ENCODE measurements at regions not wholly inside any gene's neighbourhood (a gene's known extent, or its start where the extent isn't known, plus 50 kb on each side); places are given as distances from the start of the nearest gene placed in this dataset.
A peak's percentile ranks its signal among the peaks of the same experiment; 100 is the strongest.
"Not testable (repeated sequence)": the region's sequence is repeated elsewhere in the genome, so short reads cannot be mapped to it uniquely, and the experiment has no call there.

DNA sequence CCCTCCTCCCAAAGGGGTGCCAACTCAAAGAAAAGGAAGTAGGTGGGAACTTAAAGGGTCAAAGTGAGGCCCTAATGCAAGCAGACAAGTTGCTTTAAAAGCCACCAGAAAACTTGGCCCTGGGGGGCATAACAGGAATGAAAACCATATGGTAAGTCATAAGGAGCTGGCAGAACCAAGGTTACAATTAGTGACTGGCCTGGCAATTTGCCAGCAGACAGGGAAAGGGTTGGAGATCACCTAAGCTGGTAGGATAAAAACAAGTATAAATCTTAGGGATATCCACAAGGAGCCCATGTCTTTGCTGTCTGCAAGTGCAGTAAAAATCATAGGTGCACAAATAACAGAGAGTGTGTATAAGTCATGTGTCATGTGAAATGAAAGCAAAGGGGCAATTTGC is 256.7 kb upstream of the LRRTM4 start:
- H3K4me3 ChIP-seq (ENCODE audit: low read length), result no peak overlapping the region
- TF ChIP-seq, protein P1, sequence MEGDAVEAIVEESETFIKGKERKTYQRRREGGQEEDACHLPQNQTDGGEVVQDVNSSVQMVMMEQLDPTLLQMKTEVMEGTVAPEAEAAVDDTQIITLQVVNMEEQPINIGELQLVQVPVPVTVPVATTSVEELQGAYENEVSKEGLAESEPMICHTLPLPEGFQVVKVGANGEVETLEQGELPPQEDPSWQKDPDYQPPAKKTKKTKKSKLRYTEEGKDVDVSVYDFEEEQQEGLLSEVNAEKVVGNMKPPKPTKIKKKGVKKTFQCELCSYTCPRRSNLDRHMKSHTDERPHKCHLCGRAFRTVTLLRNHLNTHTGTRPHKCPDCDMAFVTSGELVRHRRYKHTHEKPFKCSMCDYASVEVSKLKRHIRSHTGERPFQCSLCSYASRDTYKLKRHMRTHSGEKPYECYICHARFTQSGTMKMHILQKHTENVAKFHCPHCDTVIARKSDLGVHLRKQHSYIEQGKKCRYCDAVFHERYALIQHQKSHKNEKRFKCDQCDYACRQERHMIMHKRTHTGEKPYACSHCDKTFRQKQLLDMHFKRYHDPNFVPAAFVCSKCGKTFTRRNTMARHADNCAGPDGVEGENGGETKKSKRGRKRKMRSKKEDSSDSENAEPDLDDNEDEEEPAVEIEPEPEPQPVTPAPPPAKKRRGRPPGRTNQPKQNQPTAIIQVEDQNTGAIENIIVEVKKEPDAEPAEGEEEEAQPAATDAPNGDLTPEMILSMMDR (conservative IDR thresholded peaks at IDR 0.05; ENCODE audit: low read depth, low read length), result no peak
- no peak for DNase-seq (ENCODE audit: low read depth)

DNA sequence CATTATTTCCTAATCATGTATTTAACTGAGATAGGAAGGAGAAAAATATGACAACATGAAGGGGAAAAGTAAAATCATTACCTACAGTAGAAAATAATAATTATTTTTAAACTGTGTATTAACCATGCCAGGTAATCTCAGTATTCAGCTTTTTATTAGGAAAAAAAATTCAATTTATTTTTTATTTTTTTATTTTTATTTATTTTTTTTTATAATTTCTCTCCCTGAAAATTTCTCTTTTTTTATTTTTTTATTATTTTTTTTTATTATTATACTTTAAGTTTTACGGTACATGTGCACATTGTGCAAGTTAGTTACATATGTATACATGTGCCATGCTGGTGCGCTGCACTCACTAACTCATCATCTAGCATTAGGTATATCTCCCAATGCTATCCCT is 271.3 kb upstream of the LRRTM4 start:
- not testable (repeated sequence) for DNase-seq (ENCODE audit: low read depth); H3K4me3 ChIP-seq (ENCODE audit: low read length)

DNA sequence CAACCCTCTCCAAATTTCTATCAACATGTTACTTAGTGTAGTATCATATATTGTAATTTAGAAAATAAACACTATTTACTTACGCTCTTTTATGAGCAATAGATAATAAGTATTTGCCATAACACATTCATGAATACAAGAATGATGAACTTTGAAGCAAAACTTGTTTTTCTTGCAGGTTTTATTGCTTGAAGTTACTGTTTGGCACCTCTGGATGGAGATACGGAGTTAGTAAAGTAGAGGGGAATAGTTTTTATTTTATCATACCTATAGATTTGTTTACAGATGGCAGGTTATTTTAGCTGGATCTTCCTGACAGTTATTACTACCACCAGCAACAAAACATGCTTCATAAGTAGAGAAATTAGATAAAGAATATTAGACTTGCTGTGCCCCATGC is 274.2 kb upstream of the LRRTM4 start:
- no peak for DNase-seq (ENCODE audit: low read depth)
- H3K4me3 ChIP-seq (ENCODE audit: low read length), result no peak overlapping the region
- TF ChIP-seq, protein P1 (conservative IDR thresholded peaks at IDR 0.05; ENCODE audit: low read depth, low read length), result no peak

DNA sequence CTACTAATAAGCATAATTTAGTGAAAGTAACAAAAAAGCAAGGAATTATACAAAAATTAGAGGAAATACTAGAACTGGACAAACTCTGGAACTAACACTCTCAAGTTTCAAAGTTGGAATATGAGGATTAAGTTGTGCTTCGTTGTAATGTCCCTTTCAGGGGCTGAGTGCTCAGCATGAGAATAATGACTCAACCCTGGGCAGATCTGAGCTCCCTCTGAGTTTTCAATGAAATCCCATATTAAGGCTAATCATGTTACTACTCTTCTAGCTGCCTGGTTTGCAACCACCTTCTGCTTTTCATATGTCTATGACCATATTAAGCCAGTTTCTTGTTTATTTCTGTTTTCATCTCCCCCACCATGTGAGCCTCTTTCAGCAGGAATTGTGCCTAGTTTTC is 274.9 kb upstream of the LRRTM4 start:
- H3K4me3 ChIP-seq (ENCODE audit: low read length), result no peak overlapping the region
- TF ChIP-seq, protein P1 (conservative IDR thresholded peaks at IDR 0.05; ENCODE audit: low read depth, low read length), result no peak
- DNase-seq (ENCODE audit: low read depth), result peak; percentile 32

DNA sequence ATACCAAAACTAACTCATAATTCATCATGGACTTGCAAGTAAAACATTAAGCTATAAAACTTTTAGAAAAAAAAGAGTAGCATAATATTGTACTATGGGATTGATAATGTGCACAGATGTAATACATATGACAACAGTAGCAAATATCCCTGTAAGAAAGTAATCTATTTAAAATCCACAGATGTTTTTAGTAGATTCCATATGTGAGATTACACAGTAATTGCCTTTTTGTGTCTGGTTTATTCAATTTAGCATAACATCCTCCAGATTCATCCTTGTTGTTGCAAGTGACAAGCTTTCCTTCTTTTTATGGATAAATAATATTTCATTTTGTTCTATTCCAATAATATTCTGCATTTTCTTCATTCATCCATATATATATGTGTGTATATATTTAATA is 278.2 kb upstream of the LRRTM4 start:
- no peak for DNase-seq (ENCODE audit: low read depth)
- no peak overlapping the region for H3K4me3 ChIP-seq (ENCODE audit: low read length)
- TF ChIP-seq, protein P1 (conservative IDR thresholded peaks at IDR 0.05; ENCODE audit: low read depth, low read length), result no peak

DNA sequence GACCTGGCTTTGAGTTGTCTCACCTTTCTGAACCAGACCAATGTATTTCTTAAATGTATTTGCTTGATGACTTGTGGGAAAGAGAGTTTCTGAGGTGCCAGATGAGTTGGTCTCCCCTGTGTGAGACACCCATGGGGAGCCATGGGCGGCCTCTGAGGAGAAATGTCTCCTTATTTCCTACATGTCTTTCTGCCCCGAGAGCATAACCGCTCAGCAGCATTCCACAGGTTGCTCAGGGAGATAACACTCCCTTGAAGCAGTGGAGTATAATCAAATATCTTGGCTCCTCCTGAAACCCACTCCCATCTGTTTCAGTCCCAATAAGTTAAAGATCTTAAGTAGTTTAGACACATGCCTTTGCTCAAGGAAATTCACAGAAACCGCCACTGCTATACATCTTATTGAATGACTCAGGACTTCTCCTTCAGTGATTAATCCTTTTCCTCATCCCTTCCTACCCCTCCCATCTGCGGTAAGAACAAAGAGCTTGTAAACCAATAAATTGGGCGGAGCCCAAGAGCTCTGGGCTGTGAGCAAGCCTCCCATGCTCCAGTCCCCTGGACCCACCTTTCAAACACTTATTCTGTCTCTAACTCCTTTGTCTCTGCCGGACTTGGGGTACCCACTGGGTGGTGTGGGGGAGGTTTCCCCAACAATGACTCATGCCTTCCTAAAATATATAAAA is 285.5 kb upstream of the LRRTM4 start:
- TF ChIP-seq, protein P1 (conservative IDR thresholded peaks at IDR 0.05; ENCODE audit: low read depth, low read length), result no peak
- peak; percentile 79 for DNase-seq (ENCODE audit: low read depth)
- H3K4me3 ChIP-seq (ENCODE audit: low read length), result no peak overlapping the region

DNA sequence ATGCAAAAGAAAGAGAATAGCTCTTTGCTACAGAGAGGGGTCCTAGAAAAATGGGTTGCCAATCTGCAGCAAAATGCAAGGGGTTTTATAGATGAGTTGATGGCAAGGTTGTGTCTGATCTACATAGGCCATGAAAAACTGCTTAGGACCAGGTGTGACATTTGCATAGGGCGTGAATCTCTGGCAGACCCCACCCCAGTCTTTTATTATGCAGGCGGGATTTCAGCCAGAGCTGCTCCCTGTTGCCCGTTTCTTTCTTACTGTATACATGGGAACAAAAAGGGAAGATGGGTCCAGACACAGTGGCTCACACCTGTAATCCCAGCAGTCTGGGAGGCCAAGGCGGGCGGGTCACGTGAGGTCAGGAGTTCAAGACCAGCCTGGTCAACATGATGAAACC is 286.4 kb upstream of the LRRTM4 start:
- TF ChIP-seq, protein P1 (conservative IDR thresholded peaks at IDR 0.05; ENCODE audit: low read depth, low read length), result no peak
- H3K4me3 ChIP-seq (ENCODE audit: low read length), result no peak overlapping the region
- no peak for DNase-seq (ENCODE audit: low read depth)
